NCI-H446 treated with DMSO at 0.1 percent for 48 hours (cell line): ENCODE measurements at regions not wholly inside any gene's neighbourhood (a gene's known extent, or its start where the extent isn't known, plus 50 kb on each side); places are given as distances from the start of the nearest gene placed in this dataset.

Source experiments
- DNase-seq: peaks from one replicate; lab custom pipeline; 2025; lab: John Stamatoyannopoulos, UW

DNA sequence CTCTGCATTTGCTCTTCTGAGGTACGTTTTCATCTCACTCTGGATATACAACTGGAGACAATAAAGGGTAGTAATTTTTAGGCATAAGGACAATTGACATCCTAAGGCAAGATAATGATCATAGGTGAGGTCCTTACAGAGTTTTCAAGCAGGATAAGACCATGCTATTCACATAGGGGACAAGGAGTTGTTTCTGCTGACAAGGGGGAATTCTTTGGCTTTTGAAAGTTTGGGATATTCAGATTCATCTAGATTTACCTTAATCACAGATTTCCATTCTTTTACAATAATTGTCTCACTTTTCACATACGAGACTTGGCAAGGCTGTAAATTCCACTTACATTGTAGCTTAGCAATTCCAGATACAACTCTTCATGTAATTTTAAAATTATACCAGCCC is 256.2 kb downstream of the AASDHPPT start:
- DNase-seq, result no peak

DNA sequence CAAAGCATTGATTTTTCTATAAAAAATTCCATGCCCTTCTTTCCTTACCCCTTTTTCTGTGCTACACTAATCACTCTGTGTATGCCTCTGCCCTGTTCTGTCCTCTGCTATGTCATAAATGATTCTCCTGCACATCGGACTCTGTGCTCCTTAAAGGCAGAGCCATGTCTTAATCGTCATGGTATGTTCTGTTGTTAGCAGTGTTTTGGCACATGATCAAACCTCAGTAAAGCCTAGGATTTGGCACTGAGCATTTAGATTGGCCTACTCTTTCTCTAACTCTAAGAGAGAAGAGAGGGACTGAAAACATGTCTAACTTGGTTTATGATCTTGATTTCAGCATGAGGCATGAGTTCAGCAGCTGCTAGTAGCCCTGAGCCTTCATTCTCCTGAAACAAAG is 266.9 kb downstream of the AASDHPPT start:
- DNase-seq, result no peak

DNA sequence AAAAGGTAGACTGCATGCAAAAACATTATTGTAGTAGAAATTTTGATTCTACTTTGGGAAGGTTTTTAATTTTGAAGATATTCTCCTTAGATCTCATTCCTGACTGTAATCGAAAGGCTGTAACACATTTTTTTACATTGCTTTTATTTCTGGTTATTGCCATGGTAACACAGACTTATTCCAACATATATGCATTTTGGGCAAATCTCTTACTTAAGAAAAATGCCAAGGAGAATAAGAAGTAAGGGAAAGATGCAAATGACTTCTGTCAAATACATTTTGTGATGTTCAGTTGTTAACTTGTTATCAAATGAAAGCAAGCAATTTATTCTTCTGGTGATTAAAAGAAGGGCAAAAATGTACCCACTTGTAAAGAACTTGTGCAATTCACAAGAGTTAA is 267.5 kb downstream of the AASDHPPT start:
- DNase-seq, result no peak

DNA sequence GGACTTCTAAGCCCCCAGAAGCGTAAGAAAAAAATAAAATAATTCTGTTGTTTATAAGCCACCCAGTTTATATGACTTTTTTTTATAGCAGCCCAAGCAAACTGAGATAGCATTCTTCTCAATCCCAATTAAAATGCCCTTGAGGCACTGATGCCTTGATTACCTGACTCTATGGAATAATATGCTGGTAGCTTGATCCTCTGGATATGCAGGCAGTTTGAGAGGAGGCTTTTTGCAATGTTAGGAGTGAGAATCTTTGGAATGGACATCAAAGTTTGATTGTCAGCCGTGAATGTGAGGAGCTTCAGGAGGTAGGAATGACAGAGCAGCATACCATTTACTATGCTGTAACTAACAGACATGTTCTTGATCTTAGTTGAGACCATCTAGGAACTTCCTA is 275.6 kb downstream of the AASDHPPT start:
- no peak for DNase-seq

DNA sequence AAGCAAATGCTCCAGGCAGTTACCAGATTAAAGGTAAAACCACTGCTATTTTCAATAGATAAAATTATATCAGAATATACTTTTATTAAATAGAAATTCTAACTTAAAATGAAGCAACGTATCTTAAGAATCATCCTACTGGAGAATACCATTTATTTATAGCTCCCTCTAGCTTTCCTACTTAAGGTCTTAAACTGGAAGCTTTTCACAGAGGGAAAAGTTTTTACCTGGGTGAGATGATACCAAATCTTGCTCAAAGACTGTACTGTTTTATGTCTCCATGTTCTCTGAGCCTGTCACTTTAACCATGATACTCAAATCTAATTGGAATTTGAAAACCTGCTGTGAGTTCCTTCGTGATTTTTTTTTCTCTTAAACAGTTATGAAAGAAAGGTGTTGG is 291.8 kb downstream of the AASDHPPT start:
- DNase-seq, result no peak

DNA sequence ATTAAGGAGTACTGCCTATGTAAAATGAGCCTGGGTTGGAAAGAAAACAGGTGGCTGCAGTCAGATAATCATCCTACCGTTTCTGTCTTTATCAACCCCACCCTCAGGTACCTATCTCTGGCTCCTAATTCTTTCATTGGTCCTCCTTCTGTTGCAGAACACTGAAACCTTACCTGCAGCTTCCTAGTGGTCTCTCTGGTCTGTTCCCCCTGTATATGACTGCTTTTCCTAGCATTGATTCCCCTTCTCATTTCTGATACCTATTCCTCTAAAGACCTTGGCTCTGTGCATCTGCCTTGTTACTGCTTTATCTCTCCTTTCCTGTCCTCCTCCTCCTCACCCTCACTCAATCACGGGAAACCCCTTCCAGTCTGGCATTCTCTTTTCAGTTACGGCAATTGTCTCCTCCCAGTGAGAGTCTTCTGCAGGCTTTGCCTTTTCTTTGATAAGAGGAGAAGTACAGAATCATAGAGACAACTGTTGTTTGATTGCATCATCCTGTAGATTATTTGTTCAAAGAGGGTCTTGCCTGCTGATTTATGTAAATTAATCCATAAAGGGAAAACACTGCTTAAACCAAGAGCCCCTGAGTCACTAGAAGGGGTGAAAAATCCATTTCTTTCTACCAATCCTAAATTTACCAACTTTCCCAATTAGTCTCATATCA is 301.2 kb downstream of the AASDHPPT start:
- DNase-seq, result no peak

DNA sequence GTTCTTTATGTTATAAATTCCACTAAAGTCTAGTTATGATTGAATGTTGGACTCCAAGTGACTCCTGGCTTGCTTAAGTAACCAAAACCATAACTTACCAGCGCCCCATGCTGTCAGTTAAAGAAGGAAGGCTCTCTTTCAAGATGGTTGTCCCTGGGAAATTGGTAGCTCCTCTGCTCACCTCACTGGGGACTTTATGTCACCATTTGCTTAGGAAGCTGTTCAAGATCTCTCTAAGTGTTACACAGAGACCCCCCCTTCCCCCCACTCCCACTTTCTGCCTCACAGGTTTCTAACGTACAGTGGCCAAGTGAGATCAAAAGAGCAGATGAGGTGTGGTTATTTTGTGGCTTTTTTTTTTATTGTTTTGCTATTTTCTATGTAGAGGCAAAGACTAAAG is 301.8 kb downstream of the AASDHPPT start:
- DNase-seq, result no peak

DNA sequence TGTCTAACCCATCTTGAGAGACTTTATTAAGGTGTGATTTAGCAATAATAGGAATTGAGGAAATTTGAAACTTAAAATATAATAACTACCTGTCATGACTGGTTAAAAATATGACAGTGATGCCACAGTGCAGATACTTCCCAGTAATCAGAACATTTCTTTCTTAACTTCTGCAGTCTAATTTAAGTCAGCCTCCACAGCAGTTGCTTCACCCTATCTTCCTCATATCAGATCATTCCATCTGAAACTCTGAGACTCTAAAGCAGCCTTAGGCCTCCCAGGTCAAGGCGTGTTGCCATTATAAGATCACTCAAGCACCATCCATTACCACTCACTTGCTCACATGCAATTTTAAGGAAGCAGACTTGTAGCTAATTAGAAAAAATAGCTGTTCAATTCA is 302.2 kb downstream of the AASDHPPT start:
- DNase-seq, result no peak

DNA sequence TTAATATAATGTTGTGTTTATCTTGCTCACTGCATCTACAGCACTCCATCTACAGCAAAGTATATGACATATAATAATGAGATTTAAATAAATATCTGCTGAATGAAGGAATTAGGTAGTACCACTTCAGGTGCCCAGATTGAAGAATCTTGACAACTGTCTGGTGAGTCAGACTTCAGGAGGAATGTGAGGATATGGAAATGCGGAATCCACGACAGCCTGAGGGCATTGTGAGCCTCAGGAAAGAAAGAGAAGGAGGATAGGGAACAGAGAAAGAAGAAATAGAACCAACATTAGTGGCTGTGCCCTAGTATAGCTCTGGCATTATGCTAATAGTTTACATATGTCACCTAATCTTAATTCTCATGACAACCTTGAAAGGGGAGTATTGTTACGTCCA is 304.4 kb downstream of the AASDHPPT start:
- no peak for DNase-seq

DNA sequence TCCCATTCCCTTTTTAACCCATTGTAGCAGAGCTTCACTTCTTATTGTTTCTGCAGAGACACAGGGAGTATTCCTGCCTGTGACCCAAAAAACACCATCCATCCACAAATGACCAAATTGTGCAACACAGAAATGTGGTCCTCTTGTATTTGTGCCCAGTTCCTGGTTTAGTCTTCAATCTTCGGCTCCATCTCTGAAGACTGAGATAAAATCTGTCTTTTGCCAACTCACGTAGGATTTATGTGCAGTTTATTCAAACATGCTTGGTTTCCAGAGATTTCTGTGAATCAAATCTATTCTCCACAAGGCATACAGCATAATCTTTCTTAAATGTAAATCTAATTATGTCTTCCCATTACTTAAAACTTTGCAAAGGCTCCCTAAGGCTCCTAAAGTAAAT is 307.0 kb downstream of the AASDHPPT start:
- no peak for DNase-seq

DNA sequence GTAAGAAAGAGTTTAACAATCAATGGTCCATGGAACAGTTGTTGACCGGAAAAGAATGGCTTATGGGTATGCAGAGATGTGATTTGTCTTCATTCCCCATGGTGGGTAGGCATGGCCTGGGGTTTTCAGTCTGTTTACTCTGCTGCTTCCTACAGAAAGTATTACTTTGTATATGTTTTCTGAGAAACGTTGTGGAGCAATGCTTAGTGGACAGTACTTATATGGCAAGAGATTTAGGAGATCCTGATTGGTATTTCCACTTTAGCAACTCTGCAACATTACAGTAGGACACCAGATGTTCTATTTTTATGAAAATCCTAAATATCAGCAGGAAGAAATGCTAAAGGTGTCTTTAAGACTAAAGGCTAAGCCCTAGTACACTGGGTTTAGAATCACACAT is 309.1 kb downstream of the AASDHPPT start:
- DNase-seq, result no peak

DNA sequence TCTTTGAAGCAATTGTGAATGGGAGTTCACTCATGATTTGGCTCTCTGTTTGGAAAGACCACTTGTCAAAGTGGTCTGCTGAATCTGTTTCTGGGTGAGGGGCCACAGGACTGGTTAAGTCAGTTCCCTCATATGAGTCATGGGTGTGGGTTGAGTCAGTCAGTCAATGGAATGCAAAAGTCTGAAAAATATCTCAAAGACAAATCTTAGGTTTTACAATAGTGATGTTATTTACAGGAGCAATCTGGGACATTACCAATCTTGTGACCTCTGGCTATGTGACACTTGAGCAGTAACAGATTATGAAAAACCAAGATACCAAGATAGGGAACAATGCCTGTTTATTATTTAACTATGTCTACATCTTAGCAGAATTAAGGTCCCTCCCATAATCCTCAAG is 311.6 kb downstream of the AASDHPPT start:
- no peak for DNase-seq

DNA sequence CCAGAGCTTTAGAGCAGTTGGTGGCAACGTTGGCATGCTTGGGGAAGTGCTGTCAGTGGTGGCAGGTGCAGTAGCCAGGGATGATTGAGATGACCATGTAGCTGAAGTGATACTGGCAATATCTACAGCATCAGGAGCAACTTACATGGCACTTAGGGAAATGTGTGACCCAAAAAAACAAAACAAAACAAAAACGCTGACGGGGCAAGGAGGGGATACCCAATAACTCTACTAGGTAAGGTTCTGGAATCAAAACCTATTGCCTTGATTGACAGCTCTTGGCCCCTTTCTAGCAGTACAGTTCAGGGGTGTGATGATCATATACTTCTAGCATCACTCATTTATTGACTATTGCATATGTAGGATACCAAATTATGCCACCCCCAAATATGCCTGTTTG is 312.6 kb downstream of the AASDHPPT start:
- no peak for DNase-seq

DNA sequence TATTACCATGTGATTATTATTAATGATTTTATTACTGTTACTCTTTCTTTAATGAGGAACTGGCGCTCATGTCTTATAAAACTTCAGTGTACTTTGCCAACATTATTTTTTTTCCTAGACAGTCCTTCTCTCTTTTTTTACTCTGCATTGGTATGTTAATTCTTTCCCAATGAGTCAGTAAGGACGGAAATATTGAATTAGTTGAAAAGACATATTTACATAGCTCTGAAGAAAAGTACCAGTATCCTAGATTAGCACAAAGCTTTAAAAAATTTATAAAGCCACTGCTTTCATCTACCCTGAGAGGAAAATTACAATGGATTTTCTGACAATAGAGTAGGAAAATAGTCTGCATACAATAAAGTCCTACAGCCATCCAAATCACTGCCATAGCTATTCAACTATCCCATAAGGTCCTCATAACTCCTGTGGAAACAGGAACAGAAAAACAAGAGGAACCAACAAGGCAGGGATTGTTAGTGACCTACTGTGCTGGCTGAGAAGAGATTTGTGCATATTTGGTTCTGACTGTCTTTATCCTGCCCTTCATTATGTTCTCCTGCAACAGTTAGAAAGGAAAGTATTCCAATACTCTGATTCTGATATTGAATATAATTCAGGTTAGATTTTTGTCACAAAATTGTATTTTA is 314.4 kb downstream of the AASDHPPT start:
- no peak for DNase-seq

DNA sequence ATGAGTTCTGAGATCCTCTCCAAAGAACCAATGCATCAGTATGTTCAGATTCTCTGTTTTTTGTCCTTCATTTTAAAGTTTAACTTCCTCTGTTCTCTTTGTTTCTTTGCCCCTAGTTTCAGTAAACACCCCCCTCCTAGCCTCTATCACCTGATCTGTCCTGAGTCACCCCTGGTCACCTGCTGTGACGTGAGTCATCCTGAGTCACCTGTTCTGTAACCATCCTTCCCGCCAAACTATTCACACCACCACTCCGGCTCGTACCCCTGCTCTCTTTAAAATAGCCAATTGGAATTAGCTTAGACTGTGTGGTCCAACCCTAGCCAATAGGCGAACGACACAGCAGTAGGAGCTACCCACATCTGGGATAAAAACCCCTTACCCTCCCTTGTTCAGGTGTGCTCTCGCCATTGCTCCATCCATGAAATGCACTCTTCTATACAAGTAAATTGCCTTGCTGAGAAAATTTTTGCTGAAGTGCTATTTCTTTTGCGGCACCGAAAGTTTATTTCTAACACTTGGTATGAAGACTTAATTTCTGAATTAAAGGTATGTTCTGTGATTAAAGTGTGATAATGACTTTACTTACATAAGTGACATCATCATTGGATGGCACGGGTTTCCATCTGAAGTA is 318.4 kb downstream of the AASDHPPT start:
- DNase-seq, result no peak

DNA sequence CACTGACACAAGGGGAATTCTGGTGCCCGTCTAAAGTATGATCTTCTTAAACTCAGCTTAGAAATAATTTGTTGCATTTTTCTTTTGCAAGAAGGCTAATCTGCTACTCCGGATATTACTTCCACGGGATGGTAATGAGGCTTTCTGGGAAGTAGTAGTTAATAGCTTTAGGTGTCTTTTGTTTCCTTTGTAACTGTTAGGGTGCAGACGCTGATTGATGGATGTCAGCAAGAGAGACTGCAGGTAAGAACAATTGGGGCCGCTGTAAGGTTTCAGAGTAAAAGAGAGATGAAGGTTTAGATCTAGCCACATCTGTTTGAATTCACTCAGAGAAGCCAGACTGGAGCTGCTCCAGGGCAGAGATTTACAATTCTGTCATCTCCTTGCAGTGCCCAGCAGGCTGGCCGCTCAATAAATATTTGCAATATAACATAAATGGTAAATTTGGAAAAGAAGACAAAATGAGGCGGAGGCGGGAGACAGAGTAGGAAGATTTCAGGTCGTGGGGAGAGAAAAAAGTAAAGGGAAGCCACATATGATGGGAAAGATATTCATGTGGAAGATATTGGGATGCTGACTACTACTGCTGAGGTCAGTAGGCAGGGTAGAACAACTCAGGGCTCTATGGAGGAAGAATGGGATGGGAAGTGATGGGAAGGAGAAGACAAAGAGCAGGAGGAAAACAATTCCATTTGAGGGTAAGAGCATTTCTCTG is 320.5 kb downstream of the AASDHPPT start:
- DNase-seq, result no peak

DNA sequence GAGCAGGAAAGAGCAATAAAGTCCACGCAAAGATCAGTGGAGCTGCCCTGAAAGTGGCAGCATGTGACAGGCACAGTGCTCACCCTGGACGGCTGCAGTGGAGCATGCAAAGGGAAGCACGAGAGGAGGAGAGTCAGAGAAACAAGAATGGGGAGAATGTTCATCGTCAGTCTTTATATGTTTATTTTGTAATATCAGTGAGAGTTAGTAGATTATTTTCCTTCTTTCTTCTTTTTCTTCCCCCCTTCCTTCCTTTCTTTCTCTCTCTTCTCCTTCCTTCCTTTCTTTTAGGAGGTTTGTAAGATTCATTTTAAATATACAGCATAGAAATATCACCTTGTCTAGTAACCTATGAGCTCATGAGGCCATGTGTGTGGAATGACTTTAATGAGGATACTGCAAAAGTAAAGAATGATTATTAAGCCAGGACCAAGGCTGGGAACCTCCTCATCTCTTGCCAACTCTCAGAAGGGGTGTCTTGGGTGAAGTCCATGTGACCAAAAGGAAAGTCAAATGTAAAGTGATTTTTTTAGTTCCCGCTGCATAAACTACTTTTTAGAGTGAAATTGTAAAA is 321.1 kb downstream of the AASDHPPT start:
- peak; percentile 76 for DNase-seq

DNA sequence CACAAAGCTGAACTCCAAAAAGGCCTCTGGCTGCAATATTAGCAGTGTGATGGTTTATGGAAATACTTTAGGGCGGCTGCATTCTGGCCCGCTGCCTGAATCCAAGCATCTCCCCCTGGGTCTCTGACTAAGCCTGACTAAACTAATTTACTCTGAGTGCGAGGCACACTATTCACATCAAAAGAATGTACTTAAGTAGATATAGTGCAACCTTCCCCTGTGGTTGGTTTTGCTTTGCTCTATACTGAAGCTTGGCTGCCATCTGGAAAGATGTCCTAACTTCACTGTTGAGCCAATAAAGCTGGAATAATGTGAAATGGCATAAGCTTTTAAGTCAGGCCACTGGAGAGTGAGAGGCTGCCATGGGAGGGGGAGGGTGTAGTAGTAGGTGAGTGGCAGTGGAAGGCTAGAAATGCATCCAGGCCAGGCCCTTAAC is 321.6 kb downstream of the AASDHPPT start:
- peak; percentile 90 for DNase-seq

DNA sequence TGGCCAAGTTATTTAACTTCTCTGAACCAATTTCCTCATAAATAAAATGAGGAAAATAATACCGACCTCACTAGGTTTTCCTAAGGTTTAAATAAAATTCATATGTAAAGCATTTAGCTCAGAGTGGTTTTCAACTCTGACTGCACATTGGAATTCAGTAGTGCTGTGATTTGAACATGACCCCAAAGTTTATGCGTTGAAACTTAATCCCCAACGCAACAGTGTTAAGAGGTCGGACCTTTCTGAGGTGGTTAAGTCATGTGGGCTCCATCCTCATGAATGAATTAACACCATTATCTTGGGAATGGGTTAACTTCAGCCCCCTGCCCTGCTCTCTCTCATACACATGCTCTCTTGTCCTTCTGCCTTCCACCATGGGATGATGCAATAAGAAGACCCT is 322.2 kb downstream of the AASDHPPT start:
- DNase-seq, result no peak

DNA sequence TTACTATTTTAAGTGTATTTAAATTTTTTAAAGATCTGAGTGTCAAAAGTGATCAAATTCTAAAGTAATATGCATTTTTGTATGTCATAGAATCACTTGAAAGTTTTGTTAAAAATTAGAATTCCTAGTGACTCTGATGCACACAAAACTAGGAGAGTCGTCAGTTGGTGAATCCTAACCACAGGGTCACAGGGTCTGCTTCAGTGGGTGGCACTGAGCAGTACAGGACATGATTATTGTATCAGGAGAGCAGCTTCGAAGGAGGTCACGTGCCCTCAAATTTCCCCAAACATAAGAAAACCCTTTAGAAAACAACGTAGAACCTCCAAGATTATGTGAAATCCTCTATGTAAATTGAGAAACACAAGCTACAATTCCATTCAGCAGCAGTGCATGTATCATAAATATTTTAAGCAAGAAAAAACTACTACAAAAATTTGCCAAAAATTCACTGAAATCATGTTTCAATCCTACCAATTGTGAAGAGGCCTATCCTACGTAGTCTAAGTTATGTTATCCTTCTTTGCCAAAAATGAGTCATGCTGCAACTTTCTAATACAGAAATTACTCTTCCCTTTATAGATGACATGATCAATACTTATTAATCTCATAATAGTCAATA is 323.6 kb downstream of the AASDHPPT start:
- no peak for DNase-seq

DNA sequence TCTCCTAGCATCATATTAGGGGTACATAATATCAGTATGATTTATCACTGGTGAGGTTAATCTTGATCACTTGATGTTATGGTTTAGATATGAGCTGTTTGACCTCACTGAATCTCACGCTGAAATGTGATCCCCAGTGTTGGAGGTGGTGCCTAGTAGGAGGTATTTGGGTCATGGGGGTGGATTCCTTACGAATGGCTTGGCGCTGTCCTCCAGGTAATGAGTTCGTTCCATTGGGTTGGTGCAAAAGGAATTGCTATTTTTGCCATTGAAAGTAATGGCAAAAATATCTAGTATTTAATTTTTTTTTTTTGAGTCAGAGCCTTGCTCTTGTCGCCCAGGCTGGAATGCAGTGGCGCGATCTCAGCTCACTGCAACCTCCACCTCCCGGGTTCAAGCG is 326.3 kb downstream of the AASDHPPT start:
- DNase-seq, result no peak

DNA sequence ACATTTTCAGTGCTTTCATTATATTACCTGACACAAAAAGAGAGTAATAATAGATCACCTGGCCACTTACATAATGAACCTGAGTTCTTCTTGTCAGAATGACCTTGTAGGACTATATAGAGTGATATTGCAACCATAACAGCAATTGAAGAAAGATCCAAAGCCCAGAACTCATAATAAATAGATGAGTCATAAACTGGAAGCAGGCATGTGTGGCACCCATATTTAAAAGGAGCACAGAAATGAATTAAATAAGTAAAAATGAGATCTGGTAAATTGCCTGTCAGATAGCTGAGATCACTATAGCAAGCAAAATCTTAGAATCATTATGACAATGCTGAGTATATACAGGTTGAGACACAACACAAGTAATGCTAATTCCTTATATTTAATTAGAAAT is 331.8 kb downstream of the AASDHPPT start:
- DNase-seq, result peak; percentile 10
